K562 (cell line): ENCODE measurements at regions not wholly inside any gene's neighbourhood (a gene's known extent, or its start where the extent isn't known, plus 50 kb on each side); places are given as distances from the start of the nearest gene placed in this dataset.

Experiments
- BRD9 ChIP-seq: fragments of 450-650 bp; IDR thresholded peaks from 2 replicates; pipeline ENCODE4 v1.6.1; 2018; ENCODE audit warnings: low read depth; ENCODE audit not compliant: partially characterized antibody
- CREB5 ChIP-seq: fragments of 250-450 bp; sonication (Bioruptor Pico); IDR thresholded peaks from 2 replicates; pipeline ENCODE4 v1.5.0; 2020; ENCODE audit warnings: mild to moderate bottlenecking
- CSDE1 ChIP-seq, 2 experiments: fragments of 450-650 bp; IDR thresholded peaks; 2 replicates each; pipeline ENCODE4 v1.6.1; 2016; ENCODE audit warnings: mild to moderate bottlenecking in 1 of 2
- E2F5 ChIP-seq: sonication (generic); formaldehyde crosslinking; IDR thresholded peaks from 2 replicates; pipeline ENCODE4 v1.8.0; 2022; ENCODE audit warnings: mild to moderate bottlenecking, missing genetic modification reagents
- MAFG ChIP-seq: fragments of 450-650 bp; conservative IDR thresholded peaks from 2 replicates; pipeline ENCODE4 v1.6.1; 2016; ENCODE audit warnings: missing genetic modification characterization, missing compliant biosample characterization
- NFYB ChIP-seq: IDR thresholded peaks from 2 replicates; pipeline ENCODE4 v1.6.1; 2011; ENCODE audit warnings: mild to moderate bottlenecking, moderate library complexity; ENCODE audit not compliant: insufficient read length; ENCODE audit errors: extremely low read depth
- NR3C1 ChIP-seq: sonication (generic); formaldehyde crosslinking; IDR thresholded peaks from 2 replicates; pipeline ENCODE4 v1.8.1; 2022; ENCODE audit warnings: missing genetic modification reagents
- RHOXF2B ChIP-seq: fragments of 250-450 bp; sonication (Bioruptor Pico); conservative IDR thresholded peaks from 2 replicates; pipeline ENCODE4 v1.5.1; 2021
- SMARCB1 ChIP-seq: IDR thresholded peaks from 2 replicates; pipeline ENCODE4 v1.6.1; 2011; ENCODE audit warnings: improper control_type of control experiment, low read depth; ENCODE audit not compliant: insufficient read length
- TSC22D4 ChIP-seq: fragments of 450-650 bp; IDR thresholded peaks from 2 replicates; pipeline ENCODE4 v1.6.1; 2016; ENCODE audit warnings: missing genetic modification characterization, missing biosample characterization, control low read depth
- XRCC5 ChIP-seq: fragments of 200-400 bp; formaldehyde crosslinking; IDR thresholded peaks from 2 replicates; pipeline ENCODE4 v1.6.1; 2017; ENCODE audit warnings: low read depth, mild to moderate bottlenecking, low read length
- ZNF224 ChIP-seq: sonication (generic); formaldehyde crosslinking; IDR thresholded peaks from 2 replicates; pipeline ENCODE4 v1.8.0; 2022; ENCODE audit warnings: mild to moderate bottlenecking, missing genetic modification reagents
- ZNF445 ChIP-seq: fragments of 250-450 bp; sonication (Bioruptor Pico); IDR thresholded peaks from 2 replicates; pipeline ENCODE4 v1.4.0; 2020; ENCODE audit warnings: low read depth, mild to moderate bottlenecking, moderate library complexity
- ZNF830 ChIP-seq: fragments of 250-450 bp; sonication (Bioruptor Pico); IDR thresholded peaks from 2 replicates; pipeline ENCODE4 v1.5.0; 2021; ENCODE audit warnings: mild to moderate bottlenecking
- ZSCAN29 ChIP-seq: fragments of 450-650 bp; IDR thresholded peaks from 2 replicates; pipeline ENCODE4 v1.6.1; 2017
- TF ChIP-seq, protein P1 (sequence below): fragments of 450-650 bp; IDR thresholded peaks from 2 replicates; pipeline ENCODE4 v1.6.1; 2018; ENCODE audit not compliant: partially characterized antibody
- TF ChIP-seq, protein P2 (sequence below): fragments of 450-650 bp; IDR thresholded peaks from 2 replicates; pipeline ENCODE4 v1.6.1; 2016; ENCODE audit warnings: borderline replicate concordance
- TF ChIP-seq, protein P3 (sequence below): fragments of 250-450 bp; sonication (Bioruptor Pico); IDR thresholded peaks from 2 replicates; pipeline ENCODE4 v1.4.0; 2020; ENCODE audit warnings: borderline replicate concordance
- TF ChIP-seq, protein P4 (sequence below): IDR thresholded peaks from 2 replicates; pipeline ENCODE4 v1.6.1; 2016; ENCODE audit warnings: missing genetic modification characterization, missing compliant biosample characterization

DNA sequence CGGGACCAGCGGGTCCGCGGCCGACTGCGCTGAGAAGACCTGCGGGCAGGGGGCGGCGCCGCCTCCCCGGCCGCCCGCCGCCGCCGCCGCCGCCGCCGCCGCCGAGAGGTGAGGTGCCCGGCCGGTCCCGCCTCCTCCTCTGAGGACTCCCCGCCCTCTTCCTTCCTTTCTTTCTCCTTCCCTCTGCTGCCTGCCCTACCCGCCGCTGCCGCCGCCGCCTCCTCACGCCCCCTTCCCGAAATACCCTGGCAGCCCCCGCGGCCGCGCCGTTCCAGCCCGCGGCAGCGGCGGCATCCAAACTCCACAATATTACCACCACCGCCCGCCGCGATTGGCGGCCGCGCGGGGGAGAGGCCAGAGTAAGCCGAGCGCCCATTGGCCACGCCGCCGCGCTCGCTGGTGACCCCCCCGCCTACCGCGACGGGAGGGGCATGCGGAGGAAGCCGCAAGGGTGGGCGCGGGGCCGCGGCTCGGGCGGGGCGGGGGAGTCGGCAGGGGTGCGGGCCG is 61.8 kb upstream of the ANKRD28 start (continued):
- TF ChIP-seq, protein P1, sequence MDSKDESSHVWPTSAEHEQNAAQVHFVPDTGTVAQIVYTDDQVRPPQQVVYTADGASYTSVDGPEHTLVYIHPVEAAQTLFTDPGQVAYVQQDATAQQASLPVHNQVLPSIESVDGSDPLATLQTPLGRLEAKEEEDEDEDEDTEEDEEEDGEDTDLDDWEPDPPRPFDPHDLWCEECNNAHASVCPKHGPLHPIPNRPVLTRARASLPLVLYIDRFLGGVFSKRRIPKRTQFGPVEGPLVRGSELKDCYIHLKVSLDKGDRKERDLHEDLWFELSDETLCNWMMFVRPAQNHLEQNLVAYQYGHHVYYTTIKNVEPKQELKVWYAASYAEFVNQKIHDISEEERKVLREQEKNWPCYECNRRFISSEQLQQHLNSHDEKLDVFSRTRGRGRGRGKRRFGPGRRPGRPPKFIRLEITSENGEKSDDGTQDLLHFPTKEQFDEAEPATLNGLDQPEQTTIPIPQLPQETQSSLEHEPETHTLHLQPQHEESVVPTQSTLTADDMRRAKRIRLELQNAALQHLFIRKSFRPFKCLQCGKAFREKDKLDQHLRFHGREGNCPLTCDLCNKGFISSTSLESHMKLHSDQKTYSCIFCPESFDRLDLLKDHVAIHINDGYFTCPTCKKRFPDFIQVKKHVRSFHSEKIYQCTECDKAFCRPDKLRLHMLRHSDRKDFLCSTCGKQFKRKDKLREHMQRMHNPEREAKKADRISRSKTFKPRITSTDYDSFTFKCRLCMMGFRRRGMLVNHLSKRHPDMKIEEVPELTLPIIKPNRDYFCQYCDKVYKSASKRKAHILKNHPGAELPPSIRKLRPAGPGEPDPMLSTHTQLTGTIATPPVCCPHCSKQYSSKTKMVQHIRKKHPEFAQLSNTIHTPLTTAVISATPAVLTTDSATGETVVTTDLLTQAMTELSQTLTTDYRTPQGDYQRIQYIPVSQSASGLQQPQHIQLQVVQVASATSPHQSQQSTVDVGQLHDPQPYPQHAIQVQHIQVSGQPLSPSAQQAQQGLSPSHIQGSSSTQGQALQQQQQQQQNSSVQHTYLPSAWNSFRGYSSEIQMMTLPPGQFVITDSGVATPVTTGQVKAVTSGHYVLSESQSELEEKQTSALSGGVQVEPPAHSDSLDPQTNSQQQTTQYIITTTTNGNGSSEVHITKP: no peak
- TF ChIP-seq, protein P2, sequence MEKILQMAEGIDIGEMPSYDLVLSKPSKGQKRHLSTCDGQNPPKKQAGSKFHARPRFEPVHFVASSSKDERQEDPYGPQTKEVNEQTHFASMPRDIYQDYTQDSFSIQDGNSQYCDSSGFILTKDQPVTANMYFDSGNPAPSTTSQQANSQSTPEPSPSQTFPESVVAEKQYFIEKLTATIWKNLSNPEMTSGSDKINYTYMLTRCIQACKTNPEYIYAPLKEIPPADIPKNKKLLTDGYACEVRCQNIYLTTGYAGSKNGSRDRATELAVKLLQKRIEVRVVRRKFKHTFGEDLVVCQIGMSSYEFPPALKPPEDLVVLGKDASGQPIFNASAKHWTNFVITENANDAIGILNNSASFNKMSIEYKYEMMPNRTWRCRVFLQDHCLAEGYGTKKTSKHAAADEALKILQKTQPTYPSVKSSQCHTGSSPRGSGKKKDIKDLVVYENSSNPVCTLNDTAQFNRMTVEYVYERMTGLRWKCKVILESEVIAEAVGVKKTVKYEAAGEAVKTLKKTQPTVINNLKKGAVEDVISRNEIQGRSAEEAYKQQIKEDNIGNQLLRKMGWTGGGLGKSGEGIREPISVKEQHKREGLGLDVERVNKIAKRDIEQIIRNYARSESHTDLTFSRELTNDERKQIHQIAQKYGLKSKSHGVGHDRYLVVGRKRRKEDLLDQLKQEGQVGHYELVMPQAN: no peak
- TF ChIP-seq ZNF830 (CRISPR knock-in tag): no peak
- TF ChIP-seq CREB5: no peak
- no peak for TF ChIP-seq ZSCAN29
- TF ChIP-seq XRCC5: no peak
- TF ChIP-seq, protein P3, sequence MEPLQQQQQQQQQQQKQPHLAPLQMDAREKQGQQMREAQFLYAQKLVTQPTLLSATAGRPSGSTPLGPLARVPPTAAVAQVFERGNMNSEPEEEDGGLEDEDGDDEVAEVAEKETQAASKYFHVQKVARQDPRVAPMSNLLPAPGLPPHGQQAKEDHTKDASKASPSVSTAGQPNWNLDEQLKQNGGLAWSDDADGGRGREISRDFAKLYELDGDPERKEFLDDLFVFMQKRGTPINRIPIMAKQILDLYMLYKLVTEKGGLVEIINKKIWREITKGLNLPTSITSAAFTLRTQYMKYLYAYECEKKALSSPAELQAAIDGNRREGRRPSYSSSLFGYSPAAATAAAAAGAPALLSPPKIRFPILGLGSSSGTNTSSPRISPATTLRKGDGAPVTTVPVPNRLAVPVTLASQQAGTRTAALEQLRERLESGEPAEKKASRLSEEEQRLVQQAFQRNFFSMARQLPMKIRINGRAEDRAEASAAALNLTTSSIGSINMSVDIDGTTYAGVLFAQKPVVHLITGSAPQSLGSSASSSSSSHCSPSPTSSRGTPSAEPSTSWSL (CRISPR knock-in tag): no peak
- TF ChIP-seq RHOXF2B (CRISPR knock-in tag): no peak
- no peak for TF ChIP-seq SMARCB1
- TF ChIP-seq NFYB: peak; percentile 49
- TF ChIP-seq CSDE1 (IDR thresholded peaks at IDR 0.05): no peak
- no peak for TF ChIP-seq TSC22D4 (tag)
- no peak for TF ChIP-seq E2F5 (CRISPR knock-in tag)
- TF ChIP-seq ZNF445: no peak
- no peak for TF ChIP-seq BRD9
- no peak for TF ChIP-seq MAFG (tag)
- TF ChIP-seq NR3C1 (CRISPR knock-in tag): no peak
- TF ChIP-seq, protein P4, sequence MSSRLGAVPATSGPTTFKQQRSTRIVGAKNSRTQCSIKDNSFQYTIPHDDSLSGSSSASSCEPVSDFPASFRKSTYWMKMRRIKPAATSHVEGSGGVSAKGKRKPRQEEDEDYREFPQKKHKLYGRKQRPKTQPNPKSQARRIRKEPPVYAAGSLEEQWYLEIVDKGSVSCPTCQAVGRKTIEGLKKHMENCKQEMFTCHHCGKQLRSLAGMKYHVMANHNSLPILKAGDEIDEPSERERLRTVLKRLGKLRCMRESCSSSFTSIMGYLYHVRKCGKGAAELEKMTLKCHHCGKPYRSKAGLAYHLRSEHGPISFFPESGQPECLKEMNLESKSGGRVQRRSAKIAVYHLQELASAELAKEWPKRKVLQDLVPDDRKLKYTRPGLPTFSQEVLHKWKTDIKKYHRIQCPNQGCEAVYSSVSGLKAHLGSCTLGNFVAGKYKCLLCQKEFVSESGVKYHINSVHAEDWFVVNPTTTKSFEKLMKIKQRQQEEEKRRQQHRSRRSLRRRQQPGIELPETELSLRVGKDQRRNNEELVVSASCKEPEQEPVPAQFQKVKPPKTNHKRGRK (tag): no peak
- no peak for TF ChIP-seq ZNF224 (CRISPR knock-in tag)
